ELR (cell line): ENCODE measurements at regions not wholly inside any gene's neighbourhood (a gene's known extent, or its start where the extent isn't known, plus 50 kb on each side); places are given as distances from the start of the nearest gene placed in this dataset.
"Not testable (repeated sequence)": the region's sequence is repeated elsewhere in the genome, so short reads cannot be mapped to it uniquely, and the experiment has no call there.

Experiments used
- DNase-seq: peaks from one replicate; pipeline ENCODE4 v3.0.0-alpha.2; 2015; ENCODE audit warnings: low read depth

DNA sequence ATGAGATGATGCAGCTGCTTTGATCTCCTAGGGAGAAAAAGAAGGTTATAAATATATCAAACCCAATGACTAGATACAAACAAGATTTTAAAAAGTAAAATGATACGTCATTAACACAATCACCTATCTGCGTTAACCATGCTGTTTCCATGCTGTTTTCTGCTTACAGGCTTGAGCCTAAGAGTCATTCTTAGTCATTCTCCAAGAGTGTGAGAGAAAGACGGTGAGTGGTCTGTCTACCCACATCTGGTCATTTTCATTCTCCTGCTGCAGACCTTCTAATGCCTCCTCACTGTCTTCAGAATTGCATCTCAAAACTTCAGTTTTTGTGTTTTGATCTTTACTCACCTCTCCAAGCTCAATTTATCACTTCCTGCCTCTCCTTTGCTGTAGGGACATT, 98.0 kb upstream of the ELMO1 start:
- no peak for DNase-seq

DNA sequence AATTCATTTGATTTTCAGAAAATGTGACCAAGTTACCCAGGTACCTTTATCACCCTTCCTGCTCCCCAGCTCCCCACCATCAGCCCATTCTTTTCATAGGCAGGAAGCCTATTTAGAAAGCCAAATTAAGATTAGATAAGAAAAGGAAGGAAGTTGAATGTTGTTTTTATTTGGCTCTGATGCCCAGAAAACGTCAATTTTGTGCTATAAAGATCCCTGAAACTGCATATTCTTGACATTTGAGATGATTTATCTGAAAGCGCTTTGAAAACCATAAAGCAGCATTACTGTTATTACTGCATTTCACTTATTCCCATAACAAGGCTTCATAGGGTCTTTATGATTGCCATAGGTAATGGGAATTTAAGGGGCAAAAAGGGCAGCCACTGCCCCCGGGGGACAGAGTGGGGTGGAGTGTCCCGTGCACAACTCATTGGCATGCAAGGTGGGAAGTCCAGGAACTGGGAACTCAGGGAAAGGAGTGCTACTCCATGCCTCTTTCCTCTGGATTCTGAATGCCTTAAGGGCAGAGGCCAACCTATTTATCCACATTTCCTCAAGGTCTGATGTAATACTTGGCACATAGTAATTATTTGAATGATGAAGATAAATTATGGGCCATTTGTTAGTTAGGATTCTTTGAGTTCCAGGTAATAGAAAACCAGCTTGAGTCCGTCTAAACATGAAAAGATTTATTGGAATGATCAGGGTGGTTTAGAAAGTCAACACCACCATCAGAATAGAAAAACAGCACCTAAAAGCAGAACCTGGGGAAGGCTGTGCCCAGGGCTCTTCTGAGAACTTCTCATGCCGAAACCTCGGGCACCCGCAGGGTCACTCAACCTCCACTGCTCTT, 100.6 kb upstream of the ELMO1 start:
- DNase-seq = no peak

DNA sequence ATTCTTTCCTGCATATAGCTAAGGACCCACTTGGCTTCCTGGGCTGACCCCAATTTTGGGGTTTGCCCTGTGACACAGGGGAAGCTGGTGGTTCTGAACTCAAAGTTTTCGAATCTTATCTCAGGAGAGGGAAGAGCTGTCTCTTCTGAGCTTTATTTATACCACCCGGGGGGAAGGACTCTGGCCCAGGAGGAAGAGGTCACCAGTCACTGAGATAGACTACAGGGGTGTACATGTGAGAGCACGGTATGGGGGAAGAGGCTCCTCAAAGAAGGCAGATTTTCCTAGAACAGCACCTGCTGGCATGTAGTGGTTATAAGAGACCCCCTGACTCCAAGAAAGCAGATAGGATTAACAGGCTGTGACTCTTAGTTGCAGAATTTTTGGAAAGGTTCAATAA, 101.8 kb upstream of the ELMO1 start:
- no peak for DNase-seq

DNA sequence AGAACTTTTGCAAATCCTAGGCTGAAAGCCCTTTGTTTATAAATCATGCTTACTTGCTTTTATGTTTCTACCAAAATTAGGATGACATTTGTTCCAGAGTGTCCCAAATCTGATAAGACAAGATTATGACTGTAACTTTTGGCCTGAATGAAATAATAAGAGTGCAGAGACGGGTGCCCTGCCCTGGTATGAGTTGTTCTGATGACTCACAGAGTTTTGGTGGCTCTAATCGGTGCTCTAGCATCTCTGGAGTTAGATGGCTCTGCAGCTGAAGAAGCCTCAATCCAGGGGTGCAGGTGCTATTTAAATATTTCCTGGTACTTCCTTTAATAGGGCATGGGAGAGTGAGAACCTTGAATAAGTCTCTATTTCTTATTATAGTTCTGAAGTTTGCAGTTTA, 102.2 kb upstream of the ELMO1 start:
- no peak for DNase-seq

DNA sequence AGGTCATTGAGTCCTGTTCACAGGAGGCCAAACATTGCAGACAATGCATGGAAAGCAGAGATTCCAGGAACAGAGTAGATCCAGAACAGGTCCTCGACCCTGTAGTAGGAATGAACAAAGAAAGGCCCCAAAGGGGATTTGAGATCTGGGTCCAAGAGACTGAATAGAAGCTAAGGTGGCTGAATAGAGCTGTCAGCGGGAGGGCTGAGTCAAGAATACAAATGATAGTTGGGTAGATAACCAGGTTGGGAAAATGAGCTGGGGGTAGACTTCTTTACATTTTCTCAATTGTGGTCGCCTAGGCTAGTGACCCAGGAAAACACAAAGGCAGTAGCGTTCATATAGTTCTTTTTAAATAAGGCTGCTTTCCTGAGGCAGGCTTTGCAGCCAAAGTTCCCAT, 103.4 kb upstream of the ELMO1 start:
- DNase-seq = no peak

DNA sequence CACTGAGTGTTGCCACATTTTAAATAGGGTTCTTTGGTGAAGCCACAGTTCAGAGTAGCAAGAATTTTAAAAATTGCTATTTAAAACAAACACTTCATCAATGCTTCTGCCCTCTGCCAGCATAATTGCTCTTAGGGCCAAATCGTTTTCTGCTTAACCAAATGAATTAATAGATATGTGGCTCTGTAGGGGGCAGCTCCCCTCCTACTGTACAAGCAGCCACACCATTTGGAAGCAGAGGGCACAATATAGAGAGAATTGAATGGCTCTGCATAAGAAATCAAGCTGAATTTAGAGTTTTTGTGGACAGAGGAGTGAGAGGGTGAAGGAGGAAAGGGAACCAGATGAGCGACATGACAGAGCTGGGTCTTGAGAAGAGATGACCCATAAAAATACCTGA, 103.8 kb upstream of the ELMO1 start:
- not testable (repeated sequence) for DNase-seq

DNA sequence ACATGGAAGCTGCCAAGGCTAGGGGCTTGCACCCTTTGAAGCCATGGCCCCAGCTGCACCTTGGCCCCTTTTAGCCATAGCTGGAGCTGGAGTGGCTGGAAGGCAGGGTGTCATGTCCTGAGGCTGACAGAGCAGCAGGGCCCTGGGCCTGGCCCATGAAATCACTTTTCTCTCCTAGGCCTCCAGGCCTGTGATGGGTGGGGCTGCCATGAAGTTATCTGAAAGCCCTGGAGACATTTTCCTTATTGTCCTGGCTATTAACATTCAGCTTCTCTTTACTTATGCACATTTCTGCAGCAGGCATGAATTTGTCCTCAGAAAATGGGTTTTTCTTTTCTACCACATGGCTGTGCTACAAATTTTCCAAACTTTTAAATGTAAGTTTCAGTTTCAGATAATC, 106.9 kb upstream of the ELMO1 start:
- DNase-seq = no peak

DNA sequence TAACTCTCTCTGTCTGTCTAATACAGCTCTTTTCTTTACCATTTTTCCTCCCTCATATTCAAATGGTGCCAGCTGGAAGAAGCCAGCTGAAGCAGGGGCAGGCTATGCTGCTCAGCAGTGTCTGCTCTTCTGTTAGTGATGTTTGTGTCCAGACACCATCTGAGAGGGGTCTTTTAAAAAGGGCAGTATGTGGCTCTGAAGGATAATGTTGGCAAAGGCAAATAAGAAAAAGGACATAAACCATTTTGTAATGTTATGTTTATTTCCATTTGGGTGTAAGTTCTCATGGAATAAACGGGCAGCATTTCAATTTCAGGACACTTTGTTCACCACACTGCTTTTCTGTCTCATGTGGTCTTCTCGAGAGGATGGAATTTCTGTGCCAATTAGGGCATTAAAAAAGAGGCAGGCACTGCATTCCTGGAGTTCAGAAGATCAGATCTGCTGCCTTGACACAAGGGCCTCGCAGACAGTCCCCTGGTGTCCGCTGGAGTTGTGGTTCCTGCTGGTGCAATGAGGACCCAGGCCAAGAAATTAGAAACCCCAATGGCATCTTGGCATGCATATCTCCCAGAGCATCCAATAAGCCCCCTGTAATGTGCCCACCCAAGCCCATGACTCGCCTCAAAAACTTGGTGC, 109.0 kb upstream of the ELMO1 start:
- no peak for DNase-seq

DNA sequence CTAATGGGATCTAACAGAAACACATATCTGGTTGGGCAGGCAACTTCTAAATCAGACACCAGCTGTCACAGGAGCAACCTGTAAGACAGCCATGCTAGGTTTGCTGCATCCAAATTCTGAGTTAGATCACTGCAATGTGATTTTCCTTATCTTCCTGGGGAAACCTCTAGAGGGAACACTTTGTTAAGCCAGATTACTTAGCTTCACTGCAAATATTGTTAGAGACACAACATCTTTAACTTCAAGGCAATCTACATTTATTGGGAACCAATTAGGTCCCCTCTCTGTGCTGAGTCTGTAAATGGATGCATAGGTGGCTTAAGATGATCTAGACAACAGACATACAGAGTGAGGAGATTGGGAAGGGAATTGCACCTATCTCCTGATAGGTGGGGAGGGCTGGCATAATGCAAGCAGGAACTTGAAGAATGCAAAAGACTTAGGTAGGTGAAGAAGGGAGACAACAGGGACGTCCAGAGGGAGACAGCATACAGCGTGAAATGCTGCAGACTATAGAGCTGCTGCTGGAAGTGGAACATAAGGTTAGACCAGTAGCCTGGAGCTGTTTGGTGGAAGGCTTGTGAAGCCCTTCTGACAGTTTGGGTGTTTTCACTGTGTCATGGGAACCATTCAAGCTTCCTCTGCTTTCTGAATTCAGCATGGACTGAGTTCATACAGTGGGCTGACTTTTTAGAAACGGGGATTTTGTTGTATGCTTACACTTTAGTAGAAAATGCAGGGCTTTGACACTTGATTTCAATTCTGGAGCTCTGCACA, 109.8 kb upstream of the ELMO1 start:
- no peak for DNase-seq

DNA sequence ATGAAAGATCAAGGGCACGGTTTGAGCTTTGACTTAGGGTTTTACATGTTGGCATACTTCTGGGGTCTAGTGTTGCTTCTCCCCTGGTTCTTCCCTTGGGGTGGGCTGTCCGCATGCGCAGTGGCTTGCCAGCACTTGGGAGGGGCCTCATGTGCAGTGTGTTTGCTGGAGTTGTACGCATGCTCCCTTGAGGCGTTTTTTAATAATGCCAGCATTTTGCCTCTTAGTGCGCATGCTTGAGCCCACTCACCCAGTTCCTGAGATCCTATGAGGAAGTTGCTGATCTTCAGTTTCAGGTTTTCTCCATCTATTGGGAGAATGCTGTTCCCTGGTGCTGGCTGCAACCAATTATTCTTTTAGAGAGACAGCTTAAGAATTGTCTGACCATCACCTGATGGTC, 113.4 kb upstream of the GPR141 start:
- no peak for DNase-seq

DNA sequence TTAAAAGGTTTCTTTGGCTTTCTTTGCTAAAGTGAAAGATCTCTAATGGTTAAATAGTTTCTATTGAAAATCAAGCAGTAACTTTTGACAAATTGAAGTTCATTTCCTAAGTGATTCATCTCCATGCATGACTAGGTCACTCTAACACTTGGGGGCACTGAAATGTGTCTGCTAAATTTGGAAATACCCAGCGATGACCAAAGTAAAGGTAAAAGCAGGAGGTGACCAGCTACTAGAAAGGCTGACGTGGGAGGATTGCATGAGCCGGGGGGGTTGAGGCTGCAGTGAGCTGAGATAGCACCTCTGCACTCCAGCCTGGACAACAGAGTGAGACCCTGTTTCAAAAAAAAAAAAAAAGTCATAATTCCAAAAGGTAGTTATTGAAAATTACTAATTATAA, 111.8 kb upstream of the GPR141 start:
- no peak for DNase-seq

DNA sequence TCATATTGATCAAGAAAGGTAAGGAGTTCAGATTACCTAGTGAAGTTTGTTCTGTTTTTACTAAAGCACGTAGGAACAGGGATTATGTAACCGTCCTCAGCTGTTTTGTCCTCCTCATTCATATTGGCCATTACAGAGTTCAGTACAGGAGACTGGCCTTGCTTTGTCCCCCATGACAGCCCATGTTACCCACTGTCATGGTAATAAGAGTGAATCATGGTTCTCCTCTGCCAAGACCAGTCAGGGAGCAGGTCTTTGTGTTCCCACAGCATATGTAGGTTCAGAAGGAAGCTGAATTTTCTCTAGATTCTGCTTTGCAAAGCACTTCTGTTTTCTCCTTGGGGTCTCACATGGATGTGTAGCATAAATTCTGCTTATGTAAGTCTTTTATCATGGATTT, 106.2 kb upstream of the GPR141 start:
- no peak for DNase-seq

DNA sequence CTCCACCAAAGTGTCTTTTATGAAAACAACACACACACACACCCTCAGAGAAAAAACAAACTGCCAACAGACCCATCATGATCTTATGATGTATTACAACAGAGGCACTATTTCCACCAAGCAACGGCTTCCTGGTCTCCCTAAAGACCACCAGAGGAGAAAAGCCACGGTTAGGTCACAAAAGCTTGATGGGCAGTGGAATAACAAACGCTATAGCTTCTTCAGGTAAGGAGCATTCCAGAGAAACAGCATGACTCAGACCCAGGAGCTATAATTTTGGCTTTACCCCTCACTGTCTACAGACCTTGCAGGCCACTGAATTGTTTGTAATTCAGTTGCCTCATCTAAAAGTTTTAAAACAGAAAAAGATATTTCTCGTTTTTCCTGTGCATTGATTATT, 105.7 kb upstream of the GPR141 start:
- no peak for DNase-seq

DNA sequence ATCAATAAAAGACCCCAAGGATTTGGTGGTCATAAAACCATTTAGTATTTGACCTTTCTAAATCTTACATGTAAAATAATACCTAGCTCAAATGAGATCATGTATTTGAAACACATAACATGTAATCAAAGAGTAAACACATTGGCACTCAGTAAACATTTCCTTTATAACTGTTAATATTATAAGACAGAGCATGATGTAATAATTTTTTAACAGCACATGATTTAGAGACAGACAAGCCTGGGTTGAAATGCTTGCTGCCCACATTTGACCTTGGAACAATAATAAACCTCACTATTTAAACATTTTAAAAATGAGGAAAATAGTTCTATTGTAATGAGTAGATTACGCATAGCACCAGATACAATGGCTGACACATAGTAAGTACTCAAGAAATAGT, 105.2 kb upstream of the GPR141 start:
- no peak for DNase-seq

DNA sequence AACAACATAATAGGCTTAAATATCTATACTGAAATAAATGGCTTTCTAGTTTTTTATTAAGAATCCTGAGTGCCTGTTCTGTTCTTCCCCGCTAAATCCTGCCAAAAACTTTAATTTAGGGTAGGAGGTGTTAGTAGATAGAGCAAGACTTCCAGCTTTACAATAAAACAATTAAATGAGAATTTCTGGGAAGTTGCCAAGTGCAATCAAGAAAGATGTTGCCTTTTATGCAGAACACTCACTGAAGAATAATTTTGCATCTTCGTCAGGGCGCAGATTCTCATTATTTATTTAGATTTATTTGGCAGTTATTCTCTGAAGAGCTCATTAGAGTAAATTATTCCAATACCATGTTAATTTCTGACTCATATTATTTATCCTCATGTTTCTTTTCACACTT, 103.2 kb upstream of the GPR141 start:
- no peak for DNase-seq

DNA sequence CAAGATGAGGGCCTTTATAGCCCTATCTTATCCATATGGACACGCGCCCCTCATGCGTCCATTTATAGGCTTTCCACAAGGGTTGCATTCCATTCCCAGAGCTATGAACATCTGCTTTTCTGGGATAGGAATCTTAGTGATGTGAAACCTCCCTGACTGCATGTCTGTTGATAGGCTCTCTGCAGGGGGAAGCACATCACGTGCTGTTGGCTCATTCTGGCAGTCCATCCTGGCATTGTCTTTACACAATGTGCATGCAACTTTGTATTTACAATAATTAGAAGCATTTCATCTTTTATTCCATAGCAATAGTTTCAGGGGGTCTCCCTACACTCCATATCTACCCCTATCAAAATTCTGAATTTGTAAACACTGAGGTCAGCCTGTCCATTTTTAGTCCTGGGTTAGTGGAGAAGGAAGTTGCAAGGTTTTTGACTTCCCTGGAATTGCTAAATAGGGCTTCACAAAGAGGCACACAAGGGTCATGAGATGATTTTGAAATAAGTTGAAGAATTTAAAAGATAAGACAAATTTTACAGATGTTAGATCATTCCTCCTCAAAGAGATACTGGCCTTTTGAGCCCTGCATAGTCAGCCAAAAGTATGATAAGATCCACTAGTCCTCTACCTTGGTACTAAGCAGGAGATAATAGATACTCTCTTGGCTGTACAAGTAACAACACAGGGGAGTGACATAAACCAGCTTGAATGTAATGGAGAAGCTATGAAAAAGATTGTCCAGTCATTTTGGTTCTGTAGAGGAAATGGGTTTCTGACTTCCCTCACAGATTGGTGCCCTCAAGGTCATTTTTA, 98.7 kb upstream of the GPR141 start:
- DNase-seq = not testable (repeated sequence)

DNA sequence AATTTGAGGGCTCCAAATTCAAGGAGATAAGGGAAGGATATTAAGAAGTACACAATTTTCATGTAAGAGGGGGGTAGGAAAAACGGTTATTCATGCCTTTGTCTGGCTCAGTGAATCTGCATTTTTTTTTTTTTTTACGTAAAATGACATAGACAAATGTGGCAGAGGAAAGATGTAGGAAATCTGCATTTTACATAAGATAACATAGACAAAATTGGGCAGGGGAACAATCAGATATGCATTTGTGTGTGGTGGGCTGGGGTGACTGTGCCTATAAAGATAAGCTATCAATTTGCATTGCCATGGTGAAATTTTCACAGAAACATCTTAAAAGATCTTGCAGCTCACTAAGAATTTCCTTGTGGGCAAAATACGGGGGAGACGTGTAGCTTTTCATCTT, 92.7 kb upstream of the GPR141 start:
- no peak for DNase-seq

DNA sequence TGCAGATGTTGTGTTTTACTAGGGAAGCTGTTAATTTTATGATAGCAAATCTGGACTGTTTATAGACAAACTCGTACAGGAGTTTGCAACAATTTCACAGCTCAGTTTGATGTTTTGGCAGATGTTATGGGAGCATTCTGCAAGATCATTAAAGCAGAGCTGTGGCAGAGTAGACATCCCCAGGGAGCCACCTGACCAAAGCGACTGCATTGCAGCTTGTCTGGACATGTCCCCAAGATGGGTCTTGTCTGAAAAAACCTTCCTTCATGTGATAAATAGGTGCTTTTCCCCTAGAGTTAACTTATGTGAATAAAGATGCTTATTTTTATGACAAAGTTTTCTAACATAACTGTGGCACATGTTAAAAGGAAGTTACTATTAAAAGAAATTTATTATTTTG, 91.2 kb upstream of the GPR141 start:
- DNase-seq = no peak

DNA sequence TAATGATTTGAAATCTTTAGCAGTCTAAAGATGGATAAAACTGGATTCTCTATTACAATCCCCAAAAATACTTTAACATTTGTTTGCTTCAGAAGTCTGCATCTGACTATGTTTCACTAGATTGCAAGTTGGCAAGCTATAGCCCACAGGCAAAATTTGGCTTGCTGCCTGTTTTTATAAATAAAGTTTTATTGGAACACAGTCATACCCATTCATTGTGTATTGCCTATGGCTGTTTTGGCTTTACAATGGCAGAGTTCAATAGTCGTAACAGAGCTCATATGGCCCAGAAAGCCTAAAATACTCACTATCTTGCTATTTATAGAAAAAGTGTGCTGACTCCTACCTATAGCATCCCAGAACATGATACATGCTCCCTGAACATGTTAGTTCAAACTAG, 89.0 kb upstream of the GPR141 start:
- DNase-seq = no peak

DNA sequence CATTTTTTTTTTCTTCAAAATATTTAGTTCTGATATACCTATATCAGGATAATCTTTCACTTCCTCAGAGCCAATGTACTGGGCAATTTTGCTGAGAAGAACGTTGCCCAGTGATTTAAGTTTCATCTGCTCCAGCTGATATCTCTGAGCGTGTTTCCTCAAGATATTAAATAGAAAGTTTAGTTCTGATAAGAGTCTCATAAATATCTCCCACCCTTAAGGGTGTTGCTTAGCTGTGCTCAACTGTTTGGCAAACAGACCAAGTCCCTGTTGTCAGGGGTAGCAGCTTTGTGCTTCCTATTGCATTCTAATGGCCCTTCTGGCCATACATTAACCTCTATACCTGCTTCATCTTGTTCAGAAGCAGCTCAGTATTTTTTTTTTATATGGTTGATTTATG, 84.7 kb upstream of the GPR141 start:
- DNase-seq = no peak

DNA sequence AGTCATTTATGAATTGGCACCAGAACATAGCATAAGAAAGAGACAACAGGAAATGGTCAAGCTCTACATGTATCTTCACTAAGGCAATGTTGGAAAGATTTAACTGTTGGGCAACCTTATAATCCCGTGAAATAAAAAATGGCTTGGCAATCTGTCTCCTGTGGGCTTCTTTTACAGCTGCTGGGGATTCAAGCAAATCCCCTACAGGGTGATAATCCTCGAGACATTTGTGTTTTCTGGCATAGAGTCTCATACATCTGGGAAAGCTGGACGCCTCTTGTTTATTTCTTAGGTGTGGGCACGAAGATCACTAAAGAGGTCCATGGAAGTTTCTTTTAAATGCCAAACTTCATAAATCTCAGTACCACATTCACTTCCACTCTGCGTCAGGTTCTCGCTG, 82.2 kb upstream of the GPR141 start:
- DNase-seq = no peak

DNA sequence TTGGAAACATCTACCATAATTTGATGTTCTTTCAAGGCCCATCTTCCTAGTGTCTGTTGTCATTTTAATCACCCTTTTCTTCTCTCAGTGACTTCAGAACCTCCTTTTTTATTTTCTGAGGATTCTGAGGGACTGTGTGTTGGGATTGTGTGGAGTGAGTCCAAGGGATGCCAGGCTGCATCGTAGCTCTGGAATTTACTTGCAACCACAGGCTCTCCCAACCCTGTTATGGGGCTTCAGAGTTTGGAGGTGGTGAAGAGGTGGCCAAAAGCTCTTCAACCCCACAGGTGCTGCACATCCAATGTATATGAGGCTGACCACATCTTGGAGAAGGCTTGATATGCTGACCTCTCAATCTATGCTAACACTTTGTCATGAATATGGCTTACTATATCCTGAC, 79.5 kb upstream of the GPR141 start:
- no peak for DNase-seq
